SKM-1 treated with dmso at 0.1 percent for 144 hours (cell line): ENCODE measurements at regions not wholly inside any gene's neighbourhood (a gene's known extent, or its start where the extent isn't known, plus 50 kb on each side); places are given as distances from the start of the nearest gene placed in this dataset.

ENCODE experiments used
- DNase-seq: peaks from one replicate; lab custom pipeline; 2025; ENCODE audit not compliant: unreplicated experiment; lab: John Stamatoyannopoulos, UW

DNA sequence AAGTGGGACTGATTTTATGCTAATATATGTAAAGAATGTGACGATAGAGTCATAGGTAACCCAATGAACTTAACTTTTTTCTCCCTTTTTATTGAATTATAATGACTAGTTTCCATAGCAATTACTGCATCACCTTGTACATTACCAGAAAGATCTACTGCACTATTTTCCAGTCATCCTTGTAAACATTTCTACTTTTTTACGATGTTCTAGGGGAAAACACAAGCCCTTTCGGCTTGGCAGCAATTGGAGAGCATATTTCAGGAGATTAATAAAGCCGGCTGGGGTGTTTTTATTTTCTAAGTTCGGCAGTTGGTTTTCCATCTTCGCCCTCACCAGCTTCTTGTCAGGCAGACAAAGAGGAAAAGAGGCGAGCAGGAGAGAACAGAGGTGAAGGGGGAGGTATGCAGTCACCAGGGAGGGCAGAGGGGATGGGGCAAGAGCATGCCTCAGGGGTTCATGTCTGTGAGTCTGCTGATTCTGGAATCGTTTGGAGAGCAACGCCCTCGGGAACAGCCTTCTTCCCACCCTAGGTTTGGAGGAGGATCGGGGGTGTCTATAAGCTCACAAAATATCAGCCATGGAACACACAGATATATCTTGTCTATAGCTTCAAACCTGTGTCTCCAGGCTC lies 476.4 kb downstream of the MIAT start:
- no peak for DNase-seq

- DNase-seq: peak; percentile 91
These were observed 476.9 kb downstream of the MIAT start for GRCh38 chr22:27134315-27134701.

GRCh38 chr22:27135031-27135981 lies 477.9 kb downstream of the MIAT start:
- no peak for DNase-seq

DNA sequence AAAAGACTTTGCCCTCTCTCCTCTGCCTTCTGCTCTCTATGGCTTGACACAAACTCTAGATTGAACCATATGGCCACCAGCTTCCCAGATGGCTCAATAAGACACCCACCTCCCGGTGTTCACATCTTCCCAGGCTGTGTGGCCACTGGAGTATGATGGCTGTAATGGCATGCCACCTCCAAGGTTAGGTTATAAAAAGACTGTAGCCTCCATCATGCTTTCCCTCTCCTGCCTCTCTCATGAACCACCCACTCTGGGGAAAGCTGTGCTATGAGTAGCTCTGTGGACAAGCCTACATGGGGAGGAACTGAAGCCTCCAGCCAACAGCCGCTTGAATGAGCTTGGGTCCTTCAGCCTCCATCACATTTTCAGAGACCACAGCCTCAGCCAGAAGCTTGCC lies 479.2 kb downstream of the MIAT start:
- no peak for DNase-seq

- no peak for DNase-seq
These were observed 480.5 kb downstream of the MIAT start for GRCh38 chr22:27137871-27138337.

DNA sequence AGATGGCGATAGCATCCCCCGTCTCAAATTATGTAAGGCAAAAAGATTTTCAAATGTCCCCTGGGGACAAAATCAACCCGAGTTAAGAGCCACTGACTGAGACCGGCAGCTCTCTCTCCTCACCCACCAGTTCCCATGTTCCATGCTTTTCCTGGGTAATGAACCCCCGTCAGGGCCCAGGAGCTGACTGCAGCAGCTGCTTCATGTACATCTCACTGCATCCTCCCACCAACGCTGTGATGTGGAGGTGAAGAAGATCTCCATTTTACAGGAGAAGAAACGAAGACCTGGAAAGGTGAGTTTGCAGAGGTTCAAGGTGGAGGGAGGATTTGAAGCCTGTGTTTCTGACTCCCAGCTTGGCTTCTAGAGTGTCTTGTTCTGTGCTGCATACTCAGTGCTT lies 481.1 kb downstream of the MIAT start:
- no peak for DNase-seq

- no peak for DNase-seq
These were observed 482.6 kb downstream of the MIAT start for GRCh38 chr22:27139935-27140511.

DNA sequence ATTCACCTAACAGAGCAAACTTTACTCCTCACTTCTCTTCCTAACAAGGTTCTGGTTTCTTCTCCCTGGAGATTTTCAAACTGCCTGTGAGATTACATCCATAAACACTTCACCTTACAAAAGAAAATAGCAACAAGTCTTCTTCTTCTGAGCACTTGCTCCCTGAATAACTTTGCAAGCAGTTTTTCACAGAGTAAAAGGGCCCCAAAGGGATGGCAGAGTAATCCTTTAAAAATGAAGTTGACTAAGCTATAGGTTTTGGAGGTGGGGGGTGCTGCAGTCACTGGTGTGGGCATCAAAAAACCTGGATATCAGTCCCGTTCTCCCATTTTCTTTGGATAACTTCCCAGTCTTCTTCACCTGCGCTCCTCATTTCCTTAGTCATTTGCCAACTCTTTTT lies 484.9 kb downstream of the MIAT start:
- no peak for DNase-seq

- no peak for DNase-seq
These were observed 486.9 kb downstream of the MIAT start for GRCh38 chr22:27144321-27144720.

DNA sequence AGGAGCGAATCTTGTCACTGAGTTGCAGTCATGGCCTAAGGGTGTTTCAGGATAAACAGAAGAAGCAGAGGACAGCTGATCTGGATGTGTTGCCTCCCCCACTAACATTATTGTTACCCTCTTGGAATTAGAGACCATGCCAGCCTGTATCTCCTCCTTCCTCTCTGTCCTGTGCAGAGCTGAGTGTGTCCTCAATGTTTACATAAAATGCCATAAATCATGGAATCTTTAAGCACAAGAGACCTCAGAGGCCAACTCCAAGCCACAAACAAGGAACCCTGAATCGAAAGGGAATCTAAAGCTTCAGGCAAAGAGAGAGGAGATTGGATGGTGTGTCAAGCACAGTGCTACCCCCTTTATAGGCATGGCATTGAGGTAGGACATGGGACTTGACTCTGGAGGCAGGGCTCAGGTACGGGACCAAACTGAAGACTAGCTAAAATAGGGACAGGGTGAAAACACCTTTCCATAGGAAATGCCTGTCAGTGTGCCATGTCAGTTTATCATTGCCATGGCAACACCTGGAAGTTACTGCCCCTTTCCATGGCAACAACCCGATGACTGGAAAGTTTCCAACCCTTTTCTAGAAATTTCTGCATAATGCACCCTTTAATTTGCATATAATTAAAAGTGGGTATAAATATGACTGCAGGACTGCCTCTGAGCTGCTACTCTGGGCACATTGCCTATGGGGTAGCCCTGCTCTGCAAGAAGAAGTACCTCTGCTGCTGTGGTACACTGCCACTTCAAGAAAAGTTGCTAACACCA lies 489.7 kb downstream of the MIAT start:
- no peak for DNase-seq

DNA sequence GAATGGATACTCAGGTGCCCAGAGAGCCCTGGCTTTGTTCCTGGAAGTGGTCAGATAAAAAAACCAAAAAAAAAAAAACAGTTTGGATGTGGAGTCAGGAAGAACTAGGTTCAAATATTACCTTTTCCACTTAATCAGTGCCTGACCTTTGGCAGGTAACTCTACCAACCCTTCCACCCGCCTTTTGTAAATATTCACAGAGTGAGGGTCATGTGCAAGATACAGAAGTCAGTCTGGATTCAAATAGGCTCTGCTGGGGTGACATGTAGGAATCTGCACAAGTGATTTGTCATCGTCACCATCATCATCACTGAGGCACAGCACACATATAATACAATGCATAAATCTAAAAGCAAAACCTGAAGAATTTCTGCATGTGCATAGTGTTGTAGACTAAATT lies 490.7 kb downstream of the MIAT start:
- no peak for DNase-seq

DNA sequence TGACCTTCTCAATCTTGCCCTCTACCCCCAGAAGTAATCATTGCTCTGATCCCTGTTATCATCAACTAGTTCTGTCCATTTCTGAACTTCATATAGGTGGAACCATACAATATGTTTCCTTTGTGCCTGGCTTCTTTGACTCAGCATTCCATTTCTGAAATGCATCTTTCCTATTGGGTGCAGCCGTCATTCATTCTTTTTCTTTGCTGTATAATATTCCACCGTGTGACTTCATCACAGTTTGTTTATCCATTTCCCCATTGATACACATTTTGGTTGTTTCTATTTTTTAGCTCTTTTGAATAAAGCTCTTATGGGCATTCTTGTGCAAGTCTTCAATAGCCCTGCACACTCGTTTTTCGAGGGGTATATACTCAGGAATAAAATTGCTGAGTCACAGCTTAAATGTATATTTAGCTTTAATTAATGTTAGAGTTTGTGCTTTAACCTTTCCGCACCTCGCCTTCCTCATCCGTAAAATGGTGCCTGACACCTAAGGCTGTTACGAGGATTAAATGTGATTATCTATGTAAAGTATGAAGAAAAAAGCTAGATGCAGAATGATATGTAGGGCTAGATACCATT lies 491.6 kb downstream of the MIAT start:
- DNase-seq: no peak

- DNase-seq: no peak
These were observed 492.6 kb downstream of the MIAT start for GRCh38 chr22:27149921-27150543.

DNA sequence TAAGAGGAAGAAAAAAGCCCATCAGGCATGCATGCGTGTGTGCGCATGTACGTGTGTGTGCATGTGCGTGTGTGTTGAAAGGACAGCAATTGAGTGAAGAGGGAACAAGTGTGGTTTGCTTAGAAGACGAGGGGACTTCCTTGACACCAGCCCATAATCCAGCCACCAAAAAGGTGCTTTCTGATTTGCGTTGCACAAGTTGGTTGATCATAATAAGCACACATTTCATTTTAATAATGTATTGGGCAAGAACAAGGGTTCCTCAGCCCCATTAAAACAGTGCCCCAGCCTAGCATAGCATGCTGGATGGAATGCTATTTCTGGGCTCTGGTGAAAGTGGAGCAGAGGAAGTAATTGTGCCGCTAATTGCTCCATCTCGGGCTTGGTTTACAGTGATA lies 493.2 kb downstream of the MIAT start:
- DNase-seq: peak; percentile 40

DNA sequence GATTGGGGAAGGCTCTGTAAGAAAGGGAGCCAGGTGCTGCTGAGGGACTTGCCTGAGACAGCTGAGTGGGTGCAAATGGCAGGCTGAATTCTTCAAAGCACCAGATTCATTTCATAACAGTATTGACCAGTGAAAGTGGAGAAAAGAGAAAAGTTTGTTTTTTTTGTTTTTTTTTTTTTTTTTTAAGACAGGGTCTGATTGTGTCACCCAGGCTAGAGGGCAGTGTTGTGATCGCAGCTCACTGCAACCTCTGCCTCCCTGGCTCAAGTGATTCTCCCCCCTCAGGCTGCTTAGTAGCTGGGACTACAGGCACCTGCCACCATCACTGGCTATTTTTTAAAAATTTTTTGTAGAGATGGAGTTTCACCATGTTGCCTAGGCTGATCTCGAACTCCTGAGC lies 494.0 kb downstream of the MIAT start:
- DNase-seq: no peak

DNA sequence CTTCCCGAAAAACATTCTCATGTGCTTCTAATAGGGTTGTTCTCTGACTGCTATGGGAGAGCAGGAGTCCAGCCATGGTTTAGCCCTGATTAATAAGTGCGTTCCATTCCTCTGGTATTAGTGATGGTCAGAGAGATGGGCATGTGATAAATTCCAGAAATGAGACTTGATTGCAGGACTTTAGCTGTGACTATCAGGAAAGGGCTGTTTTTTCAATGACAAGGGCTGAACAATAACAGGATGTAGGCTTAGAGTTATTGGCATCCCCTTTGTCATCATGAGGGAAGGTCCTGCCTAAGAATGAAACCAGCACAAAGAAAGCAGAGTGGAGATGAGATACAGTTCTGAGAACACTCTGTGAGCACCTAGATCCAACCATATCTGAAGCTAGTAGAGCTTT lies 494.6 kb downstream of the MIAT start:
- no peak for DNase-seq

DNA sequence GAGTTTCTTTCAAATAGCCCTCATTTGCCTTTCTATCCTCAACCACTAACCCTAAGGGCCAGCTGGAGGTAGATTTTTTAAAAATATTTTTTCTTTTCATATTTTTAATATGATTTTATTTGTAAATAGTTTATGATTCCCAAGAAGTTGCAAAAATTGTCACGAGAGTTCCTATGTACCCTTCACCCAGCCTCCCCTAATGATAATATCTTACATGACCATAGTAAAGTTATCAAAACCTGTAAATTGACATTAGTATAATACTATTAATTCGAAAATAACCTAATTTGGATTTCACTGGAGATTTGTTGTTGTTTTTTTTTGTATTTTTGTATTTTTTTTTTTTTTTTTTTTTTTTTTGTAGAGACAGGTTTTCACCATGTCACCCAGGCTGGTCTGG lies 495.5 kb downstream of the MIAT start:
- DNase-seq: no peak

GRCh38 chr22:27153386-27153785 lies 496.0 kb downstream of the MIAT start:
- DNase-seq: no peak

- no peak for DNase-seq
These were observed 497.3 kb downstream of the MIAT start for GRCh38 chr22:27154717-27155116.

GRCh38 chr22:27156821-27157489 lies 499.6 kb downstream of the MIAT start:
- no peak for DNase-seq
